D721Med (cell line): ENCODE measurements at regions not wholly inside any gene's neighbourhood (a gene's known extent, or its start where the extent isn't known, plus 50 kb on each side); places are given as distances from the start of the nearest gene placed in this dataset.

Source experiments
- DNase-seq: peaks from one replicate; pipeline ENCODE4 v3.0.0; 2011; ENCODE audit warnings: low spot score; ENCODE audit not compliant: insufficient read length
- FAIRE-seq: peaks from 2 replicates; lab custom pipeline; 2011; peaks lifted over from hg19 to GRCh38; lab: Jason Lieb, UNC
- TF ChIP-seq, protein P1 (sequence below): IDR thresholded peaks from 2 replicates; pipeline ENCODE4 v1.5.1; 2012; ENCODE audit warnings: mild to moderate bottlenecking, control low read depth; ENCODE audit not compliant: insufficient read depth; ENCODE audit errors: missing control alignments

DNA sequence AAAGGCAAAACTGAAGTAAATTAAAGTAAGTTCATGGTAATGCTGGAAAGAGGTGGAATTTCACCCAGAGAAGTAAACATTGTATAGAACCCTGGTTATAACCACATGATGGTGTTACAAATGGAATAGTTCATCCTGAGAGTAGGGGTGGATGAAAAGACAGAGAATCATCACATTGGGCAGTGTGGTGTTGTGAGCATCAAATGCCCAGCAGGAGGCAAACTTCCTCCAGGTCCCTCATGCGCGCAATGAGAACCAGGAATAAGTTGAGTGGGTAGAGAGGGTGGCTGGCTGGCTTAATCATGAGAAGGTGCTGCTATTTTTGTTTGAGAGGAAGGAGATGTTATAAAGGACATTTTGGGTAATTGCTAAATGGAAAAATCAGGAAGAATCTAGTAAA lies 163.3 kb upstream of the HMHB1 start:
- DNase-seq, result no peak
- no peak for FAIRE-seq
- TF ChIP-seq, protein P1, sequence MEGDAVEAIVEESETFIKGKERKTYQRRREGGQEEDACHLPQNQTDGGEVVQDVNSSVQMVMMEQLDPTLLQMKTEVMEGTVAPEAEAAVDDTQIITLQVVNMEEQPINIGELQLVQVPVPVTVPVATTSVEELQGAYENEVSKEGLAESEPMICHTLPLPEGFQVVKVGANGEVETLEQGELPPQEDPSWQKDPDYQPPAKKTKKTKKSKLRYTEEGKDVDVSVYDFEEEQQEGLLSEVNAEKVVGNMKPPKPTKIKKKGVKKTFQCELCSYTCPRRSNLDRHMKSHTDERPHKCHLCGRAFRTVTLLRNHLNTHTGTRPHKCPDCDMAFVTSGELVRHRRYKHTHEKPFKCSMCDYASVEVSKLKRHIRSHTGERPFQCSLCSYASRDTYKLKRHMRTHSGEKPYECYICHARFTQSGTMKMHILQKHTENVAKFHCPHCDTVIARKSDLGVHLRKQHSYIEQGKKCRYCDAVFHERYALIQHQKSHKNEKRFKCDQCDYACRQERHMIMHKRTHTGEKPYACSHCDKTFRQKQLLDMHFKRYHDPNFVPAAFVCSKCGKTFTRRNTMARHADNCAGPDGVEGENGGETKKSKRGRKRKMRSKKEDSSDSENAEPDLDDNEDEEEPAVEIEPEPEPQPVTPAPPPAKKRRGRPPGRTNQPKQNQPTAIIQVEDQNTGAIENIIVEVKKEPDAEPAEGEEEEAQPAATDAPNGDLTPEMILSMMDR, result no peak

DNA sequence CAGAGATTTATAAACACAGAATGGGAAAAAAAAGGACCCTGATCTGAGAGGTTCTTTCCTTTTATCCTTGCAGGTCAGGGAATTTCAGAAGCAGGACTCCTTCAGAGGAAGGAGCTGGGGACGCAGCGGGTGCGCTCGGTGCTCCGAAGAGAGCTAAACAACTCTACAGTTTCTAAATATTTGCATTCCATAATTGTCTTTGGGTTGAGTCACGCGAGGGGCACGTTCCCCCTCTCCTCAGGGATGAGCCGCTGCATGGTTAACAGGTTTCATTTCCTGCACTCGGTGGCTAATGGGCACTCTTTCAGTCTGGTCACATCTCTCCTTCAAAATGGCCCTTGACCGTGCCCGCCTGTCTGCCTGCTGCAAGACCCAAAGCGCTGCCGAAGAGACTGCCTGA lies 165.0 kb upstream of the HMHB1 start:
- FAIRE-seq (no peak), DNase-seq (no peak)

DNA sequence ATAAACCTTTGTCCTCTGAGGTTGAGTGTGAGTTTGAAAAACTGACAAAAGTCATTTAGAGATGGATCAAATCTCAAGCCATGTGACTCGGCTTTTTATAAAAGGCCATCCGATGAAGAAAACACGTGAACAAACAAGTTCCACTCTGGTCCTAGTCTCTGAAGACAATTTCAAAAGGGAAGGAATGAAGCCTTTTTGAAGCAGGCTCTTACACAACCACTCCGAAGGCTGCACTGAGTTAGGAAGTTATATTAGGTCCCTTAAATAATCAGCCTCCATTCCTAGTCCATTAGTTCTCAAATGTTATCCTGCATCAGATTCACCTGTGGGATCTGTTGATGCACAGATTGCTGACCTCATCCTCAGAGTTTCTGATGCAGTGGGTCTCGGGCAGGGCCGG lies 166.6 kb upstream of the HMHB1 start:
- DNase-seq, result no peak
- FAIRE-seq, result no peak
- TF ChIP-seq, protein P1, result no peak

More for the DNA sequence above, 165.0 kb upstream of the HMHB1 start:
- TF ChIP-seq, protein P1, result no peak

DNA sequence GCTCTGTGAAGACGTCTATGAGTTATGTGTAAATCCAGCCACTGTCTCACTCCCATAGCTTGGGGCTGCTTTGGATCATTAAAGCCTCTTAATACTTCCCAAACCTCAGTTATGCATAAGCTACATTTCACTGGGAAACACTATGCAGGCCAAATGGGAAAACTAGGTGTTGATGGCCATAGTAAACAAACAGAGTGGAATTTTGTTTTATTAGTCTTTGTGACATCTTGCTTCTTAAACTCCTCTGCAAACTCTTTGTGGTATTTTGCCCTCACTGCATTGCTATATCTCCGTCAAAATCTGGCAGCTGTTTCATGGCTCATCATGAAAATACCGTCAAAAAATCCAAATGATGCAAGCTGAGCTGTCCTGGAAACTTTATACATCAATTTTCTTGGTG lies 167.2 kb upstream of the HMHB1 start:
- FAIRE-seq, result no peak
- TF ChIP-seq, protein P1, result no peak
- no peak for DNase-seq

DNA sequence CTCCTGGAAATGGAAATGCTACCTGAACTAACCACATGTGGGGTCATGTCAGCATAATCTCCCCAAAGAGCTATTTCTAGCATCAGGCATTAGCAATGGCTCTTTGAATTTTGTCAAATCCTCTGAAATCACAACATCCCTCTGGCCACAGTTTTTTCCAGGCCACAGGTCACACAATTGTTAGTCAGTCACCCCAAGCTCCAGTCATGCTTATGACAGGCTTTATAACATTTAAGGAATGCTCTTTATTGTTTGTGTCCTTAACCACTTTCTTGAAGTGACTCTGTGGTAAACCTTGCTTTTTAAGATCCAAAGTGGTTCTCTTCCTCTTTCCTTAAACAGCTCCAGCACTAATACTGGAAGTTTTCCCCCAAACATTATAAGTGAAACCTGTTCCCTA lies 169.2 kb upstream of the HMHB1 start:
- FAIRE-seq, result no peak
- TF ChIP-seq, protein P1, result no peak
- DNase-seq, result no peak

DNA sequence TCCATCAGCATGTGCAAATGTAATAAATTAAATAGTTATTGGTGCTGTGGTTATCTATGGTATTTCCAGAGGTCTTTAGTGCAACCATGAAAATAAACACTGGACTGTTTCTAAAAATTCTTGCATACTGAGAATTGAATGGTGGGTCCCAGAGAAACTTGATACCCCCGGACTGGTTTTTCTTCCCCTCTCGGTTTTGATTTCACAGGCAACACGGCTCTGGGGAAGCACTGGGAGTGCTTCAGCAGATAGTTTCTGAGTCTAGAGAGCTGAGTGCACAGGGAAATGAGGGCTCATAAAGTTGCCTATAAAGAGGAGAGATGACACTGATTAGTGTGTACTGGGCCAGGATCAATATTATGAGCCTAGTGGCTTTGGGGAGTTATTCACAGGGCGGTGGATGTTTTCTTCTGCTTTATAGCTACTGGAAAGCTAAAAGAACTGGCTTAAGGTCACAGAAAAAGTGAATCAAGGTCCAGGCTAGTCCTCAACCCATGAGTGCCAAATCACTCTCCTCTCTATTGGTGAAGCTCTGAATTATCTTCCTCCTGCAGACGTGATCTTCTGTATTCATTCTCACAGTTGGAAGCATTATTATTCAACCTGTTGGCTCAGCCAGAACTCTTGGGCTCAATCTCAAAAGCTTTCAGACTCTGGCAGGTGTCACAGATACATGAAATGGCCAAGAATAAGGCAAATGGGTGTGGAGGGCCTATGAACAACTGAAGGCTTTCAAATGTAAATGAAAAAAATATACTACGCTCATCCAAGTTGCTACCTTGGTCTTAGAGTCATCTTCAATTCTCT lies 170.2 kb upstream of the HMHB1 start:
- TF ChIP-seq, protein P1, result no peak
- no peak for DNase-seq
- no peak for FAIRE-seq

DNA sequence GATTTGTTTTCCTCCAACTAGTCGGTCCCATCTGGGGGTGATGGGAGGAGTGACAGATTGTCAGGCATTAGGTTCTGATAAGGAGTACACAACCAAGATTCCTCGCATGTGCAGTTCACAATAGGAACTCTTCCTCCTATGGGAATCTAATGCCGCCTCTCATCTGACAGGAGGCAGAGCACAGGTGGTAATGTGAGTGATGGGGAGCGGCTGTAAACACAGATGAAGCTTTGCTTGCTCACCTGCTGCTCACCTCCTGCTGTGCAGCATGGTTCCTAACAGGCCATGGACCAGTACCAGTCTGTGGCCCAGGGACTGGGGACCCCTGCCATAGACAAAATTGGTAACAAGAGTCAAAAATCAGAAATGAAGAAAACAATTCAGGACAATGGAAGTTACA lies 173.3 kb upstream of the HMHB1 start:
- DNase-seq (no peak), FAIRE-seq (no peak)
- TF ChIP-seq, protein P1, result no peak
